Posterior cingulate gyrus (tissue), 11 donors: ENCODE measurements at regions not wholly inside any gene's neighbourhood (a gene's known extent, or its start where the extent isn't known, plus 50 kb on each side); places are given as distances from the start of the nearest gene placed in this dataset.

Source experiments
- DNase-seq, 10 donors: peaks; one replicate each; pipeline versions ENCODE4 v3.0.0 to v3.0.0-alpha.2; 2020 to 2021; ENCODE audit warnings: mixed read lengths in 3 of 10
- intact Hi-C: fragments of 100-400 bp; cut with DNase I; formaldehyde crosslinking; loops from one replicate; pipeline ENCODE4 v1.15.1; 2023

DNA sequence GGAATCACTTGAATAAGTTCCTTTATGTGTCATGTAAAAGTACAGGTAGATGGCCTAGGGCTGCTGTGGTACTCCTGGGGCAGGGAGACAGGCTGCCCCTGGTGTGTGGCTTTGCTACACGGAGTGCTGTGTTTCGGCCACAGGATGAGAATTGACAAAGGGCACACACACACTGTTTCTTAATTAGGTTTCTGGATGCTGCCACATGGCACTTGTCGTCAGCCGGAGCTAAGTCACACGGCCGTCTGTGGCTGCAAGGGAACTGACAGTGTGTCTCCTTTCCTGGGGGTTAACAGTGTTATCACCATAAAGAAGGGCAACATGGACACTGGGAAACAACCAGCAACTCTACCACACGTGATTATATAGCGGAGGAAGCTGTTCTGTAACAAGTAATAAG, 55.7 kb upstream of the CREB5 start:
- no peak for DNase-seq
- intact Hi-C loops = no loop called here

DNA sequence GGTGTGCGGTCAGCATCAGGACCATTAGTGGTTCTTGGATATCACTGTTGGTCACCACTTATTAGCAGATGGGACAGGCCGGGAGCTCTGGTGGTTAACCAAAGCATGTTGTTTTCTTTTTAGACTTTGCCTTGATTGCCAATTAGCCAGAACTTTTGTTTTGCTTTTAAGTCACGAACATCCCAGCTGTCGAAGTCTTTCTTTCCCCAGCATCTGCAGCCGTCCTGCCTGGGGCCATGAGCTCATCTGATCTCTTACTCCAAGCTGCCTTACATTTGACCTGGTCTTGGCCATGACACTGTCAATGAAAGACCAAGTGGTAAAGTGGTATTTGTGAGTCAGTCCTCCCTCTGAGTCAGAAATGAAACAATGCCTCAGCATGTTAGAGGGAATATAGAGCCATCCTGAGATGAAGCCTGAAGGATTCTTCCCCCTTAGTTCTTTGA, 53.9 kb upstream of the CREB5 start:
- no peak for DNase-seq
- intact Hi-C loops = no loop called here

DNA sequence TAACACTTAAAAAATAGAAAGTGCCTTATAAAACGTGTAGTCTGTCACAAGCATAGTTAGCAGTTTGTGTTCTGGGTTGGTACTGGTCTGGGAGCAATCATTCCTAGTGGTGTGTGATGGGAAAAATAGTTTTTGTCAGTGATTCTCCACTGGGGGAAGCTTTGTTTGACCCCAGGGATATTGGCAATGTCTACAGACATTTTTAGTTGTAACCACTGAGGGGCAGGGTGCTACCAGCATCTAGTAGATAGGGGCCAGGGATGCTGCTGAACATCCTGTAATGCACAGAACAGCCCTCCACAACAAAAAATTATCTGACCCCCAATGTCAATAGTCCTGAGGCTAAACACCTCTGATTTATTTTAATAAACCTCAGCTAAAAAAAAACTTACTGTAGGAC, 51.6 kb upstream of the CREB5 start:
- intact Hi-C loops = no loop called here
- DNase-seq = no peak

DNA sequence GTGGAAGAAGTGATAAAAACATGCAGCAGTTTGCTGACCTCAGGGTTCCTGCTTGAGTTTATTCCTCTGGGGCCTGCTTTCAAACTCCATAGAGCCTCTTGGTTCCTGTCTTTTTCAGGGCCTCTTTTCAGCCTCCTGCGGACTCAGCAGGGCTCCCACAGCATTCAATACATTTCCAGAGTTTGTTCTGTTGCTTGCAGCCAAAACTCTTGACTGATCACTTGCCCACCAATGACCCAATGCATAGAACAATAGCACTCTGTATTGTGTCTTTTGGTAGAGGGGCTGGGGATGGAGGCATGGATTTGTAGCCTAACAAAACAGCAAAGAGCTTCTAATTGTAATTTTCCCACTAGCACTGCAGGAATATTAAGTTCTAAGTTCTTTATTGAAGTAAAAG, 50.8 kb upstream of the CREB5 start:
- DNase-seq = no peak
- intact Hi-C loops = no loop called here

DNA sequence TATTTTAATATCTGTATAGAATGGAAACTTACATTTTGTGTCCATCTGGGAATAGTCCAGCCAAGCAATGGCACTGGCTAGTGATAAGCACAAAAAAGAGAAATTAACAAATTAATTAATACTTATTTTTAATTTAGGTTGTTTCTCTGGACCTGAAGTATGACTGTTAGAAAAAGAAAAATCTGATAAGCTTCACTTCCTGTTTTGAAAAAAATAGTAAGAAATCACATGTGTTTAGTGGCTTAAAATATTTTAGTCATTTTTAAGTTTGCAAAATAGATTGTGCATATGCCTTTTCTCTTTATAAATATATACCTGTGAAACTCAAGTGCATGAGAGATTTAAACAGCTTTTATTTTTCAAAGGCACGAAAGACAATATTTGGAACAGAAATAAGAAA, 50.1 kb upstream of the CREB5 start:
- DNase-seq = no peak
- intact Hi-C loops = no loop called here
